CD4-positive, alpha-beta T cell (primary cell): ENCODE measurements at regions not wholly inside any gene's neighbourhood (a gene's known extent, or its start where the extent isn't known, plus 50 kb on each side); places are given as distances from the start of the nearest gene placed in this dataset.

Source experiments
- ATAC-seq: fragments of 200-7000 bp; cut with Tn5 transposase; one replicate; pipeline ENCODE4 v1.10.0; 2022; ENCODE audit warnings: mild to moderate bottlenecking; ENCODE audit not compliant: poor library complexity
- CTCF ChIA-PET: fragments of 350-600 bp; sonication (Branson Sonifier 250); formaldehyde crosslinking; loops from one replicate; lab custom pipeline; 2021; ENCODE audit warnings: antibody characterized with exemption, inconsistent platforms; lab: Charles Lee
- POLR2A ChIA-PET: fragments of 350-600 bp; sonication (Branson Sonifier 250); formaldehyde crosslinking; loops from one replicate; lab custom pipeline; 2021; ENCODE audit warnings: antibody characterized with exemption, inconsistent platforms; lab: Charles Lee
- DNase-seq, 14 experiments: peaks; one replicate each; pipeline ENCODE4 v3.0.0-alpha.2; 2013 to 2020; ENCODE audit warnings: mixed read lengths in 2 of 14
- H3K27ac ChIP-seq, 2 donors: one replicate each; pipeline versions ENCODE4 v1.5.1 to v1.7.0; 2013; ENCODE audit warnings: low read length in 2 of 2, low read depth in 1 of 2, mild to moderate bottlenecking in 1 of 2
- H3K27me3 ChIP-seq, 2 experiments: 1 replicate in 1 of 2; 2 replicates in 1 of 2; pipeline versions ENCODE4 v1.6.1 to v1.7.0; 2013; ENCODE audit warnings: low read length in 2 of 2, control low read depth in 1 of 2, mild to moderate bottlenecking in 1 of 2, moderate library complexity in 1 of 2; ENCODE audit not compliant: insufficient read depth in 2 of 2, control insufficient read depth in 1 of 2
- H3K36me3 ChIP-seq: one replicate; pipeline ENCODE4 v1.6.1; 2013; ENCODE audit warnings: low read length, control low read depth; ENCODE audit not compliant: insufficient read depth
- H3K4me1 ChIP-seq: one replicate; pipeline ENCODE4 v1.6.1; 2013; ENCODE audit warnings: low read length, control low read depth; ENCODE audit not compliant: insufficient read depth
- H3K4me3 ChIP-seq: one replicate; pipeline ENCODE4 v1.5.1; 2013; ENCODE audit warnings: mild to moderate bottlenecking, low read length, moderate library complexity
- H3K9me3 ChIP-seq, 2 experiments: 1 replicate in 1 of 2; 2 replicates in 1 of 2; pipeline versions ENCODE4 v1.6.1 to v1.7.0; 2013; ENCODE audit warnings: low read length in 2 of 2, mild to moderate bottlenecking in 2 of 2, control low read depth in 1 of 2, moderate library complexity in 1 of 2; ENCODE audit not compliant: control insufficient read depth in 1 of 2, insufficient read depth in 1 of 2
- H3K27ac Mint-ChIP-seq: one replicate; pipeline ENCODE4 v1.8.0; 2020; ENCODE audit warnings: mixed read lengths
- H3K27me3 Mint-ChIP-seq: one replicate; pipeline ENCODE4 v1.8.0; 2021; ENCODE audit warnings: mixed read lengths
- H3K36me3 Mint-ChIP-seq: one replicate; pipeline ENCODE4 v1.8.0; 2021; ENCODE audit warnings: low read depth, mixed read lengths
- H3K4me1 Mint-ChIP-seq: one replicate; pipeline ENCODE4 v1.8.0; 2021; ENCODE audit warnings: low read depth, mixed read lengths
- H3K4me3 Mint-ChIP-seq: one replicate; pipeline ENCODE4 v1.8.0; 2020; ENCODE audit warnings: mild to moderate bottlenecking, mixed read lengths
- H3K9me3 Mint-ChIP-seq: one replicate; pipeline ENCODE4 v1.8.0; 2020; ENCODE audit warnings: mixed read lengths
- intact Hi-C, 2 experiments: fragments of 100-400 bp; cut with DNase I in 1 of 2; cut with micrococcal nuclease in 1 of 2; formaldehyde crosslinking; loops; one replicate each; pipeline versions ENCODE4 v1.15.1 to v1.9.0; 2023 to 2025; cut with DNase I, micrococcal nuclease
- TF ChIP-seq, protein P1 (sequence below): fragments of 200-600 bp; IDR thresholded peaks from one replicate; pipeline ENCODE4 v1.8.0; 2022; ENCODE audit warnings: antibody characterized with exemption, mild to moderate bottlenecking

DNA sequence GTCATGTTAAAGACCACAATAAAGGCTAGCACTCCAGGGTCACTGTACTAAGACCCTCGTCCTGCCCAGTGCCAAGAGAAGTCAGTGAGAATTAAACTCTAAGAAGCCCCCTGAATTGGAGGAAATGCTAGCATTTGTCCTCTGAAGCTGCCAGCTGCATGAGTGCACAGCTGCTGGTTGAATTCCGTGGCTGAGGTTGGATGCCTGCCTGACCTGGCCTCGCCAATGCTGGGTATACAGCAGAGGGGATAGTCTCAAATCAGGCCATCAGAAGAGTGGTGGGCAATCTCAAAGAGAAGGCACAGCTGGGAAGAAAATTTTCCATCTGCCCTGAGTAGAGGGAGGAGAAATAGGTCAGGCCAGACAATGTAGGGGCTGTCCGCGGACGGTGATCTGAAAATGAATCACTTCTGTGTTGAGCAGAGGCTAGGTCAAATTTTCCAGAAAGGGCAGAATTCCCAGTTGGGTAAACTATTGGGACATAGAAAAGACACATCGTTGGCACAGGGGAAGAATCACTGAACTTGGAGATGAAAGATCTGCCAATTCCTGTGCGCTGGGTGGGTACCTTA is 110.5 kb upstream of the AGAP1 start:
- CTCF ChIA-PET = no interaction called here
- ATAC-seq = no peak

DNA sequence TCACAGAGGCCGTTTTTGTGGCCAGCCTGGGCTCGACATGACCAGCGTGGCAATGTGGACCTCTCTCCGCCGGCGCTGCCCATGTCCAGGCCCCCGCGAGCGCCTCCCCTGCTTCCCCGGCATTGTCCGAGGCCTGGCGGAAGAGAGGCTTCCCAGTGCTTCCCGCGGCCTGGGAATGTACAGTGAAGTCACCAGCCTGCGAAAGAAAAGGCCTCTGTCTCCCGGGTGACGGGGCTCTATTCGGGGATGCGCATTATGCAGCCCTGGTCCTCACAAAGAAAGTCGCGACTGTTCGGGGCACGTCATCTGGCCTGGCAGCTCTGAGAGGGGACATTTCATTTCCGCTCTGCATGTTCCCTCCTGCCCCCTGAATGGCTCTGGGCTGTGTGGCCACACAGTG is 109.2 kb upstream of the AGAP1 start:
- H3K27me3 Mint-ChIP-seq = no peaks in the 10 kb centered on the region
- H3K27ac Mint-ChIP-seq = no peak overlapping the region
- TF ChIP-seq, protein P1, sequence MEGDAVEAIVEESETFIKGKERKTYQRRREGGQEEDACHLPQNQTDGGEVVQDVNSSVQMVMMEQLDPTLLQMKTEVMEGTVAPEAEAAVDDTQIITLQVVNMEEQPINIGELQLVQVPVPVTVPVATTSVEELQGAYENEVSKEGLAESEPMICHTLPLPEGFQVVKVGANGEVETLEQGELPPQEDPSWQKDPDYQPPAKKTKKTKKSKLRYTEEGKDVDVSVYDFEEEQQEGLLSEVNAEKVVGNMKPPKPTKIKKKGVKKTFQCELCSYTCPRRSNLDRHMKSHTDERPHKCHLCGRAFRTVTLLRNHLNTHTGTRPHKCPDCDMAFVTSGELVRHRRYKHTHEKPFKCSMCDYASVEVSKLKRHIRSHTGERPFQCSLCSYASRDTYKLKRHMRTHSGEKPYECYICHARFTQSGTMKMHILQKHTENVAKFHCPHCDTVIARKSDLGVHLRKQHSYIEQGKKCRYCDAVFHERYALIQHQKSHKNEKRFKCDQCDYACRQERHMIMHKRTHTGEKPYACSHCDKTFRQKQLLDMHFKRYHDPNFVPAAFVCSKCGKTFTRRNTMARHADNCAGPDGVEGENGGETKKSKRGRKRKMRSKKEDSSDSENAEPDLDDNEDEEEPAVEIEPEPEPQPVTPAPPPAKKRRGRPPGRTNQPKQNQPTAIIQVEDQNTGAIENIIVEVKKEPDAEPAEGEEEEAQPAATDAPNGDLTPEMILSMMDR = no peak
- H3K36me3 Mint-ChIP-seq = no peaks in the 10 kb centered on the region
- ChIA-PET POLR2A (no interaction called here), CTCF (no interaction called here)
- ATAC-seq (no peak), DNase-seq (no peak)
- Histone ChIP-seq H3K9me3 (peaks cover 0 to 6% of the 10 kb centered on the region in 2 experiments), H3K27ac (no peak overlapping the region), H3K4me3 (no peak overlapping the region), H3K36me3 (no peaks in the 10 kb centered on the region), H3K4me1 (peaks cover 2% of the 10 kb centered on the region), H3K27me3 (no peaks in the 10 kb centered on the region)
- no peak overlapping the region for H3K4me3 Mint-ChIP-seq
- H3K9me3 Mint-ChIP-seq = no peaks in the 10 kb centered on the region
- peaks cover 3% of the 10 kb centered on the region for H3K4me1 Mint-ChIP-seq
- intact Hi-C loops = no loop called here

More for the DNA sequence above, 110.5 kb upstream of the AGAP1 start:
- no peaks in the 10 kb centered on the region for H3K36me3 ChIP-seq
- no peak overlapping the region for H3K4me3 ChIP-seq
- no peaks in the 10 kb centered on the region for H3K36me3 Mint-ChIP-seq
- no peaks in the 10 kb centered on the region for H3K4me1 Mint-ChIP-seq
- H3K4me1 ChIP-seq = no peaks in the 10 kb centered on the region
- H3K27me3 Mint-ChIP-seq = peaks cover 5% of the 10 kb centered on the region
- intact Hi-C loops = no loop called here
- TF ChIP-seq, protein P1 = no peak
- H3K27me3 ChIP-seq = no peaks in the 10 kb centered on the region
- H3K27ac Mint-ChIP-seq = no peak overlapping the region
- DNase-seq = no peak
- no peak overlapping the region for H3K27ac ChIP-seq
- no peak overlapping the region for H3K4me3 Mint-ChIP-seq
- POLR2A ChIA-PET = no interaction called here
- H3K9me3 Mint-ChIP-seq = no peaks in the 10 kb centered on the region
- peaks cover 0 to 6% of the 10 kb centered on the region in 2 experiments for H3K9me3 ChIP-seq

DNA sequence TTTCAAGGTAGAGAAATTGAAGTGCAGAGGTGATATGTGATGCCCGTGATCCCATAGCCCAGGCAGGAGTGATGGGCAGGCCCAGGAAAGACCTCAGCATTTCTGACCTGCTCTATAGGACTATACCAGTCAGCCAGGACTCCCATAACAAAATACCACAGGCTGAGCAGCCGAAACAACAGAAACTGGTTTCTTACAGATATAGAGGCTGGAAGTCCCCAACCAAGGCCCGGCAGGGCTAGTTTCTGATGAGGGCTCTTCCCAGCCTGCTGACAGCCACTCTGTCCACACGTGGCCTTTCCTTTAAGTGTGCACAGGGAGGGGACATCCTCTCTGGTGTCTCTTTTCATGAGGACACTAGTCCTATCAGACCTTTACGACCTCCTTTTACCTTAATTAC is 104.2 kb upstream of the AGAP1 start:
- intact Hi-C loops = no loop called here
- ChIA-PET POLR2A (no interaction called here), CTCF (no interaction called here)
- Histone ChIP-seq H3K4me3 (no peak overlapping the region), H3K27ac (no peak overlapping the region), H3K4me1 (peaks cover 19% of the 10 kb centered on the region), H3K27me3 (no peaks in the 10 kb centered on the region), H3K9me3 (peaks cover 0 to 11% of the 10 kb centered on the region in 2 experiments), H3K36me3 (no peaks in the 10 kb centered on the region)
- H3K4me3 Mint-ChIP-seq = no peak overlapping the region
- no peaks in the 10 kb centered on the region for H3K36me3 Mint-ChIP-seq
- H3K9me3 Mint-ChIP-seq = no peaks in the 10 kb centered on the region
- peaks cover 18% of the 10 kb centered on the region for H3K4me1 Mint-ChIP-seq
- no peak for DNase-seq
- no peak overlapping the region for H3K27ac Mint-ChIP-seq
- ATAC-seq = no peak
- TF ChIP-seq, protein P1 = no peak
- H3K27me3 Mint-ChIP-seq = no peaks in the 10 kb centered on the region
